K562 (cell line): ENCODE measurements at regions not wholly inside any gene's neighbourhood (a gene's known extent, or its start where the extent isn't known, plus 50 kb on each side); places are given as distances from the start of the nearest gene placed in this dataset.

Experiments used
- ARID1B ChIP-seq: fragments of 450-650 bp; IDR thresholded peaks from 2 replicates; pipeline ENCODE4 v1.6.1; 2016; ENCODE audit warnings: antibody characterized with exemption, mild to moderate bottlenecking, inconsistent platforms
- ETV5 ChIP-seq: sonication (generic); formaldehyde crosslinking; IDR thresholded peaks from 2 replicates; pipeline ENCODE4 v1.4.0; 2020; ENCODE audit warnings: low read depth, mild to moderate bottlenecking, missing genetic modification reagents
- GABPB2 ChIP-seq: fragments of 250-450 bp; sonication (Bioruptor Pico); conservative IDR thresholded peaks from 2 replicates; pipeline ENCODE4 v1.5.1; 2021; ENCODE audit warnings: mild to moderate bottlenecking
- HLTF ChIP-seq: fragments of 450-650 bp; IDR thresholded peaks from 2 replicates; pipeline ENCODE4 v1.6.1; 2016
- JUN ChIP-seq, 2 experiments: sonication (generic) in 1 of 2; formaldehyde crosslinking in 1 of 2; IDR thresholded peaks; 2 replicates each; pipeline versions ENCODE4 v1.6.1 to v1.8.0; 2012 to 2022; ENCODE audit warnings: borderline replicate concordance in 2 of 2, mild to moderate bottlenecking in 2 of 2, improper control_type of control experiment in 1 of 2, low read depth in 1 of 2, low read length in 1 of 2, missing genetic modification reagents in 1 of 2
- JUND ChIP-seq, 2 experiments: IDR thresholded peaks; 2 replicates in 1 of 2; 3 replicates in 1 of 2; pipeline ENCODE4 v1.6.1; 2011; ENCODE audit warnings: borderline replicate concordance in 2 of 2, low read depth in 2 of 2, low read length in 2 of 2, improper control_type of control experiment in 1 of 2, missing biosample characterization in 1 of 2, missing genetic modification characterization in 1 of 2, missing genetic modification reagents in 1 of 2
- NCOA1 ChIP-seq: fragments of 450-650 bp; IDR thresholded peaks from 2 replicates; pipeline ENCODE4 v1.6.1; 2016; ENCODE audit warnings: low read depth
- NR4A1 ChIP-seq, 2 experiments: fragments of 250-450 bp in 1 of 2; fragments of 450-650 bp in 1 of 2; sonication (Bioruptor Pico) in 1 of 2; IDR thresholded peaks; 2 replicates each; pipeline versions ENCODE4 v1.4.0 to v1.6.1; 2016 to 2020; ENCODE audit warnings: mild to moderate bottlenecking in 2 of 2, missing compliant biosample characterization in 1 of 2, missing genetic modification characterization in 1 of 2, moderate library complexity in 1 of 2
- POLR3A ChIP-seq: IDR thresholded peaks from 2 replicates; pipeline ENCODE4 v1.6.1; 2011; ENCODE audit warnings: borderline replicate concordance, mild to moderate bottlenecking, moderate library complexity; ENCODE audit not compliant: insufficient read length, insufficient read depth; ENCODE audit errors: extremely low read depth
- PPARD ChIP-seq: fragments of 250-450 bp; sonication (Bioruptor Pico); IDR thresholded peaks from 2 replicates; pipeline ENCODE4 v1.8.0; 2022; ENCODE audit warnings: inconsistent platforms, mild to moderate bottlenecking, moderate library complexity
- RBM17 ChIP-seq: fragments of 200-400 bp; formaldehyde crosslinking; IDR thresholded peaks from 2 replicates; pipeline ENCODE4 v1.6.1; 2017; ENCODE audit warnings: low read depth, mild to moderate bottlenecking, low read length, borderline replicate concordance
- SIN3B ChIP-seq: fragments of 450-650 bp; IDR thresholded peaks from 2 replicates; pipeline ENCODE4 v1.6.1; 2017; ENCODE audit warnings: low read depth, mild to moderate bottlenecking, moderate library complexity
- SPI1 ChIP-seq: IDR thresholded peaks from 2 replicates; pipeline ENCODE4 v1.6.1; 2011; ENCODE audit warnings: low read depth, low read length, control low read depth, borderline replicate concordance
- SREBF2 ChIP-seq: sonication (generic); formaldehyde crosslinking; IDR thresholded peaks from 2 replicates; pipeline ENCODE4 v1.4.0; 2020; ENCODE audit warnings: mild to moderate bottlenecking, missing genetic modification reagents
- TEAD4 ChIP-seq, 2 experiments: sonication (generic) in 1 of 2; formaldehyde crosslinking in 1 of 2; IDR thresholded peaks; 2 replicates each; pipeline versions ENCODE4 v1.6.1 to v1.8.0; 2012 to 2022; ENCODE audit warnings: borderline replicate concordance in 1 of 2, inconsistent platforms in 1 of 2, low read length in 1 of 2, mild to moderate bottlenecking in 1 of 2, missing genetic modification reagents in 1 of 2
- TRIM24 ChIP-seq, 2 experiments: fragments of 450-650 bp; IDR thresholded peaks; 2 replicates each; pipeline ENCODE4 v1.6.1; 2016
- VEZF1 ChIP-seq: fragments of 200-800 bp; sonication (Bioruptor generic); IDR thresholded peaks from 2 replicates; pipeline ENCODE4 v1.6.1; 2017; ENCODE audit warnings: missing genetic modification characterization, missing compliant biosample characterization
- ZBTB17 ChIP-seq: fragments of 450-650 bp; formaldehyde crosslinking; IDR thresholded peaks from 2 replicates; pipeline ENCODE4 v1.4.0; 2020; ENCODE audit warnings: mild to moderate bottlenecking
- ZNF384 ChIP-seq: IDR thresholded peaks from 2 replicates; pipeline ENCODE4 v1.6.1; 2012; ENCODE audit warnings: low read depth, low read length, improper control_type of control experiment
- ZNF398 ChIP-seq: fragments of 250-450 bp; sonication (Bioruptor Pico); IDR thresholded peaks from 2 replicates; pipeline ENCODE4 v1.8.0; 2021; ENCODE audit warnings: moderate library complexity, mild to moderate bottlenecking, inconsistent platforms
- ZNF507 ChIP-seq: conservative IDR thresholded peaks from 2 replicates; pipeline ENCODE4 v1.6.1; 2017; ENCODE audit warnings: missing genetic modification characterization, missing compliant biosample characterization
- ZNF589 ChIP-seq: fragments of 200-800 bp; sonication (Bioruptor generic); IDR thresholded peaks from 2 replicates; pipeline ENCODE4 v1.6.1; 2016; ENCODE audit warnings: low read depth, missing genetic modification characterization, missing compliant biosample characterization
- TF ChIP-seq, protein P1 (sequence below): fragments of 450-650 bp; IDR thresholded peaks from 2 replicates; pipeline ENCODE4 v1.6.1; 2018; ENCODE audit warnings: mild to moderate bottlenecking, low read depth; ENCODE audit not compliant: partially characterized antibody

GRCh38 chr4:138650929-138651448 lies 364.6 kb upstream of the NOCT start (continued):
- TF ChIP-seq ARID1B, result peak; percentile 9; the same call in 1 of the 2 replicates
- peak; percentile 21; the same call in 1 of the 2 replicates for TF ChIP-seq TEAD4 (IDR thresholded peaks at IDR 0.05; ENCODE audit: low read length)
- TF ChIP-seq TEAD4 (CRISPR knock-in tag; IDR thresholded peaks at IDR 0.05; ENCODE audit: borderline replicate concordance), result no peak
- TF ChIP-seq JUN (IDR thresholded peaks at IDR 0.05; ENCODE audit: borderline replicate concordance, low read depth, low read length), result 0 out of 2 replicates have a peak, but pooled peaks have one; percentile 40
- TF ChIP-seq JUN (CRISPR knock-in tag; IDR thresholded peaks at IDR 0.05; ENCODE audit: borderline replicate concordance), result no peak
- TF ChIP-seq TRIM24 (IDR thresholded peaks at IDR 0.05), result peak in 1 of 2 experiments; percentile 6; a peak in 1 of 4 replicates
- no peak for TF ChIP-seq ZBTB17 (CRISPR knock-in tag)
- TF ChIP-seq GABPB2 (CRISPR knock-in tag), result no peak
- TF ChIP-seq PPARD (CRISPR knock-in tag), result no peak
- TF ChIP-seq JUND (IDR thresholded peaks at IDR 0.05; ENCODE audit: borderline replicate concordance, low read depth, low read length), result peak; percentile 59; the same call in 1 of the 2 replicates
- peak; percentile 51; the same call in 1 of the 3 replicates for TF ChIP-seq JUND (tag; IDR thresholded peaks at IDR 0.05; ENCODE audit: borderline replicate concordance, low read depth, low read length)
- no peak for TF ChIP-seq NR4A1 (CRISPR knock-in tag; IDR thresholded peaks at IDR 0.05)
- no peak for TF ChIP-seq NR4A1 (tag; IDR thresholded peaks at IDR 0.05)
- no peak for TF ChIP-seq ZNF384
- no peak for TF ChIP-seq ZNF398 (CRISPR knock-in tag)
- TF ChIP-seq SPI1, result no peak
- TF ChIP-seq ZNF507 (tag), result no peak
- TF ChIP-seq, protein P1, sequence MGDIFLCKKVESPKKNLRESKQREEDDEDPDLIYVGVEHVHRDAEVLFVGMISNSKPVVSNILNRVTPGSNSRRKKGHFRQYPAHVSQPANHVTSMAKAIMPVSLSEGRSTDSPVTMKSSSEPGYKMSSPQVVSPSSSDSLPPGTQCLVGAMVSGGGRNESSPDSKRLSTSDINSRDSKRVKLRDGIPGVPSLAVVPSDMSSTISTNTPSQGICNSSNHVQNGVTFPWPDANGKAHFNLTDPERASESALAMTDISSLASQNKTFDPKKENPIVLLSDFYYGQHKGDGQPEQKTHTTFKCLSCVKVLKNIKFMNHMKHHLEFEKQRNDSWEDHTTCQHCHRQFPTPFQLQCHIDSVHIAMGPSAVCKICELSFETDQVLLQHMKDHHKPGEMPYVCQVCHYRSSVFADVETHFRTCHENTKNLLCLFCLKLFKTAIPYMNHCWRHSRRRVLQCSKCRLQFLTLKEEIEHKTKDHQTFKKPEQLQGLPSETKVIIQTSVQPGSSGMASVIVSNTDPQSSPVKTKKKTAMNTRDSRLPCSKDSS, result no peak
- no peak for TF ChIP-seq SIN3B
- no peak for TF ChIP-seq POLR3A
- TF ChIP-seq ZNF589 (CRISPR knock-in tag), result no peak
- TF ChIP-seq ETV5 (CRISPR knock-in tag), result no peak
- TF ChIP-seq NCOA1, result no peak
- TF ChIP-seq RBM17, result no peak
- peak; percentile 22; the same call in 1 of the 2 replicates for TF ChIP-seq VEZF1
- no peak for TF ChIP-seq HLTF
- no peak for TF ChIP-seq SREBF2
